Activated CD8-positive, alpha-beta memory T cell treated with anti-CD3 and anti-CD28 coated beads, Interleukin-2, amount 50 U/mL, for 4 hours (primary cell): ENCODE measurements at regions not wholly inside any gene's neighbourhood (a gene's known extent, or its start where the extent isn't known, plus 50 kb on each side); places are given as distances from the start of the nearest gene placed in this dataset.
"Not testable (repeated sequence)": the region's sequence is repeated elsewhere in the genome, so short reads cannot be mapped to it uniquely, and the experiment has no call there.

Source experiments
- DNase-seq: peaks from one replicate; pipeline ENCODE4 v3.0.0-alpha.2; 2020

- no peak for DNase-seq
Measured at GRCh38 chr12:75827061-75827460, 204.5 kb downstream of the PHLDA1 start.

GRCh38 chr12:75825686-75826085, 205.9 kb downstream of the PHLDA1 start:
- no peak for DNase-seq

- no peak for DNase-seq
Measured at GRCh38 chr12:75823475-75823874, 208.1 kb downstream of the PHLDA1 start.

GRCh38 chr12:75822416-75822815, 209.2 kb downstream of the PHLDA1 start:
- DNase-seq = no peak

- DNase-seq = no peak
Measured at GRCh38 chr12:75820848-75821578, 210.6 kb downstream of the PHLDA1 start.

GRCh38 chr12:75820071-75820470, 211.5 kb downstream of the PHLDA1 start:
- DNase-seq = no peak

- no peak for DNase-seq
Measured at GRCh38 chr12:75819512-75819911, 212.1 kb downstream of the PHLDA1 start.

- no peak for DNase-seq
Measured at GRCh38 chr12:75818863-75819262, 212.7 kb downstream of the PHLDA1 start.

- DNase-seq = no peak
Measured at GRCh38 chr12:75816897-75817296, 214.7 kb downstream of the PHLDA1 start.

GRCh38 chr12:75815756-75816155, 215.8 kb downstream of the PHLDA1 start:
- no peak for DNase-seq

- DNase-seq = no peak
Measured at GRCh38 chr12:75814851-75815754, 216.5 kb downstream of the PHLDA1 start.

- no peak for DNase-seq
Measured at GRCh38 chr12:75813072-75813471, 218.5 kb downstream of the PHLDA1 start.

GRCh38 chr12:75812271-75813018, 219.1 kb downstream of the PHLDA1 start:
- no peak for DNase-seq

GRCh38 chr12:75809746-75810145, 221.8 kb downstream of the PHLDA1 start:
- no peak for DNase-seq

- DNase-seq = no peak
Measured at GRCh38 chr12:75807494-75807893, 224.1 kb downstream of the PHLDA1 start.

GRCh38 chr12:75805905-75806304, 225.7 kb downstream of the PHLDA1 start:
- DNase-seq = no peak

- DNase-seq = no peak
Measured at GRCh38 chr12:75805320-75805719, 226.3 kb downstream of the PHLDA1 start.

- no peak for DNase-seq
Measured at GRCh38 chr12:75798136-75798926, 233.2 kb downstream of the PHLDA1 start.

GRCh38 chr12:75795125-75795524, 236.5 kb downstream of the PHLDA1 start:
- DNase-seq = no peak

GRCh38 chr12:75792687-75793086, 238.9 kb downstream of the PHLDA1 start:
- DNase-seq = no peak

GRCh38 chr12:75790219-75790618, 241.4 kb downstream of the PHLDA1 start:
- no peak for DNase-seq

- DNase-seq = not testable (repeated sequence)
Measured at GRCh38 chr12:75787146-75787545, 244.4 kb downstream of the PHLDA1 start.

- no peak for DNase-seq
Measured at GRCh38 chr12:75786070-75786469, 245.5 kb downstream of the PHLDA1 start.
